ENCODE measurements at regions not wholly inside any gene's neighbourhood (a gene's known extent, or its start where the extent isn't known, plus 50 kb on each side); places are given as distances from the start of the nearest gene placed in this dataset.

DNA sequence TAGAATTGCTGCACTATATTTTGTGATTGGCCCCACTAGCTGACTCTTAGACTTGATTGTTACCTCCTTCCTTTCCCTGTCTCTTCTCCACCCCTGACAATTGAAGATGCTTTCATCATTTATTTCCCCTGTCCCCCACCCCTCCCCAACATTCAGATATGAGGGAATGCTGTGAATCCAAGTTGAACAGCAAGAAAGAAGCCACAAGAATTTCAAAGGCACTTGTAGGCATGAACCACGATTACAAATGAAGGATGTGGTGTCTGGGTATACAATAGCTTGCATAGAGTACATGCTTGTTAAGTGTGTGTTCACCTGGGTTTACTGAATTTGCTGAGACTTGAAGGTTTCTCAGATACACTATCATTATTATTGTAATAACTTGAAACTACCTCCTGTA, 78.3 kb upstream of the TRIO start:
- WGBS, 2 donors (ENCODE audit: low coverage in 1 of 2): 29% methylated on average over 1 of the region's 1 CpG; no CpG with 5 or more reads in 1 of the 2 donors
- H3K27me3 ChIP-seq: no peaks in the 10 kb centered on the region
- no peaks in the 10 kb centered on the region for H3K9me3 ChIP-seq
- H3K4me3 ChIP-seq: no peak overlapping the region
- no peak for ATAC-seq
- no peak overlapping the region for H3K27ac ChIP-seq
- TF ChIP-seq POLR2A (IDR thresholded peaks at IDR 0.05): no peak
- no peak for TF ChIP-seq EP300 (IDR thresholded peaks at IDR 0.05)
- TF ChIP-seq, protein P1, sequence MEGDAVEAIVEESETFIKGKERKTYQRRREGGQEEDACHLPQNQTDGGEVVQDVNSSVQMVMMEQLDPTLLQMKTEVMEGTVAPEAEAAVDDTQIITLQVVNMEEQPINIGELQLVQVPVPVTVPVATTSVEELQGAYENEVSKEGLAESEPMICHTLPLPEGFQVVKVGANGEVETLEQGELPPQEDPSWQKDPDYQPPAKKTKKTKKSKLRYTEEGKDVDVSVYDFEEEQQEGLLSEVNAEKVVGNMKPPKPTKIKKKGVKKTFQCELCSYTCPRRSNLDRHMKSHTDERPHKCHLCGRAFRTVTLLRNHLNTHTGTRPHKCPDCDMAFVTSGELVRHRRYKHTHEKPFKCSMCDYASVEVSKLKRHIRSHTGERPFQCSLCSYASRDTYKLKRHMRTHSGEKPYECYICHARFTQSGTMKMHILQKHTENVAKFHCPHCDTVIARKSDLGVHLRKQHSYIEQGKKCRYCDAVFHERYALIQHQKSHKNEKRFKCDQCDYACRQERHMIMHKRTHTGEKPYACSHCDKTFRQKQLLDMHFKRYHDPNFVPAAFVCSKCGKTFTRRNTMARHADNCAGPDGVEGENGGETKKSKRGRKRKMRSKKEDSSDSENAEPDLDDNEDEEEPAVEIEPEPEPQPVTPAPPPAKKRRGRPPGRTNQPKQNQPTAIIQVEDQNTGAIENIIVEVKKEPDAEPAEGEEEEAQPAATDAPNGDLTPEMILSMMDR (IDR thresholded peaks at IDR 0.05): no peak
- no peak for TF ChIP-seq POLR2AphosphoS5 (IDR thresholded peaks at IDR 0.05)
- no peaks in the 10 kb centered on the region for H3K36me3 ChIP-seq
- H3K4me1 ChIP-seq: no peaks in the 10 kb centered on the region

DNA sequence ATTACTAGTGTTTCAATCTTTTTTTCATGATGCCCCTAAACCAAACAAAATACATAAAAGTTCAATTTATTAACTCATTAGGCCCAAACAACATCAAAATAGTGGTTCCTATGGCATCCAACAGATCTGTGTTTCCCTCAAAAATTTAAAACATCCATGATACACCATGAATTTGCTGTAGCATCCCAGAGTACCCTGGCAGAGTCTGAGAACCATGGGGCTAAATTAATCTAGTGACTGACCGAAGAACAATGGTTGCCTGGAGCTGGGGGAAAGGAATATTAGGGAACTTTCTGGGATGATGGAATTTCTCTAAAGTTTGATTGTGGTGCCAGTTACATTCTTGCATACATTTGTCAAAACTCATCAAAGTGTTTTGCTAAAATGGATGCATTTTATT, 79.5 kb upstream of the TRIO start:
- no peaks in the 10 kb centered on the region for H3K27me3 ChIP-seq
- ATAC-seq: no peak
- 75 to 88% methylated on average over 1 of the region's 1 CpG for WGBS, 2 donors (ENCODE audit: low coverage in 1 of 2)
- no peaks in the 10 kb centered on the region for H3K4me1 ChIP-seq
- no peak overlapping the region for H3K4me3 ChIP-seq
- H3K27ac ChIP-seq: no peak overlapping the region
- H3K36me3 ChIP-seq: no peaks in the 10 kb centered on the region
- H3K9me3 ChIP-seq: no peaks in the 10 kb centered on the region
- TF ChIP-seq, protein P1 (IDR thresholded peaks at IDR 0.05): no peak
- TF ChIP-seq POLR2A (IDR thresholded peaks at IDR 0.05): no peak
- no peak for TF ChIP-seq POLR2AphosphoS5 (IDR thresholded peaks at IDR 0.05)
- TF ChIP-seq EP300 (IDR thresholded peaks at IDR 0.05): no peak

DNA sequence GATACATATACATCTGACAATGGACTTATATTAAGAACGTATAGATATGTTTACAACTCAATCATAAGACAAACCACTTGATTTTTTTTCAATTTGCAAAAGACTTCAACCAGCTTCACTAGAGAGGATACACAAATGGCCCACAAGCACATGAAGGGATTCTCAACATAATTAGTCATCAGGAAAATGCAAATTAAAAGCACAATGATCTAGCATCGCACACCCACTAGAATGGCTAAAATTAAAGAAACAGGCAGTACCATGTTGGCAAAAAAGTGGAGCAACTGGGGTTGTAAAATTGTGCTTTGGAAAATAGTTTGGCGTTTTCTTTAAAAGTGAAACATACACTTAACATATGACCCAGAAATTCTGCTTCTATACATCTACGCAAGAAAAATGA, 80.0 kb upstream of the TRIO start:
- no peak overlapping the region for H3K4me3 ChIP-seq
- no peaks in the 10 kb centered on the region for H3K36me3 ChIP-seq
- TF ChIP-seq POLR2AphosphoS5 (IDR thresholded peaks at IDR 0.05) (no peak), EP300 (IDR thresholded peaks at IDR 0.05) (no peak)
- TF ChIP-seq, protein P1 (IDR thresholded peaks at IDR 0.05): no peak
- no peak overlapping the region for H3K27ac ChIP-seq
- H3K27me3 ChIP-seq: no peaks in the 10 kb centered on the region
- ATAC-seq: no peak
- no peaks in the 10 kb centered on the region for H3K4me1 ChIP-seq
- H3K9me3 ChIP-seq: no peaks in the 10 kb centered on the region
- WGBS, 2 donors (ENCODE audit: low coverage in 1 of 2): 79 to 83% methylated on average over 4 of the region's 4 CpGs

DNA sequence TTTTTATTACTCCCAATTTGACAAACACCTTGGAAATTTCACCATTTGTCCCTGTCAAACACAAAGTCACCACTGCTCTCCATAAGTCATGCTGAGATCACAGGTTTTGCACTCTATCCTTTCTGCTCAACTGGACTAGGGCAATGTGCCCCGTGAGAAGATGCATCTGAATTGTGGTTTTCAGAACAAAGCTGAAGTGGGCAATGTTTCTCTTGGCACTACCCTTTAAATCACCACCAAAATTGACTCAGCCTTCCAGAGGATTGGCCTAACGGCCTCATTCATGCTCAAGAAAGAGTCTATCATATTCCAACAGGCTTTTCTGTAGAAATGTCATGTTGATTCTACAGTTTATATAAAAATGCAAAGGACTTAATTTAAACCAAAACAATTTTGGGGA, 81.0 kb upstream of the TRIO start:
- Histone ChIP-seq H3K9me3 (no peaks in the 10 kb centered on the region), H3K27me3 (no peaks in the 10 kb centered on the region), H3K36me3 (no peaks in the 10 kb centered on the region), H3K4me1 (no peaks in the 10 kb centered on the region), H3K27ac (no peak overlapping the region), H3K4me3 (no peak overlapping the region)
- WGBS, 2 donors (ENCODE audit: low coverage in 1 of 2): 89% methylated on average over 2 of the region's 2 CpGs; no CpG with 5 or more reads in 1 of the 2 donors
- ATAC-seq: no peak
- TF ChIP-seq EP300 (IDR thresholded peaks at IDR 0.05) (no peak), POLR2AphosphoS5 (IDR thresholded peaks at IDR 0.05) (no peak), POLR2A (IDR thresholded peaks at IDR 0.05) (no peak)
- TF ChIP-seq, protein P1 (IDR thresholded peaks at IDR 0.05): no peak

DNA sequence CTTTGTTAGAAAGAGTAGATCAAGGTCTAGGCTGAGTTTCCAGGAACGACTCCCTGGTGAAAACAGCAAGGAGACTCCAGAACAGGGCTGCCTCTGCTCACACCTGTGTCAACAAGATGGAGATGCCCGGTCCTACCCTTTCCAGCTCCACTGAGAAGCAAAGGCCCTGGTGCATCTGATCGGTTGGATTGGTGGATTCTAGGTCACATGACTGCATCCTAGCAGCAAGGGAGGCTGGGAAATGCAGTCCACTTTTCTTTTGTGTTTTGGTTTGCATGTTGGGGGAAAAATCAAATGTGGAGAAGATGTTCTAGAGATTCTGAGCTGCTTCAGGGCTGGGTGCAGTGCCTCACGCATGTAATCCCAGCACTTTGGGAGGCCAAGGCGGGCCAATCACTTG, 82.0 kb upstream of the TRIO start:
- H3K36me3 ChIP-seq: no peaks in the 10 kb centered on the region
- no peaks in the 10 kb centered on the region for H3K27me3 ChIP-seq
- H3K27ac ChIP-seq: no peak overlapping the region
- TF ChIP-seq, protein P1 (IDR thresholded peaks at IDR 0.05): no peak
- no peak for TF ChIP-seq POLR2AphosphoS5 (IDR thresholded peaks at IDR 0.05)
- TF ChIP-seq POLR2A (IDR thresholded peaks at IDR 0.05): no peak
- TF ChIP-seq EP300 (IDR thresholded peaks at IDR 0.05): no peak
- WGBS, 2 donors (ENCODE audit: low coverage in 1 of 2): 97 to 100% methylated on average over 2 to 4 of the region's 5 CpGs
- no peaks in the 10 kb centered on the region for H3K4me1 ChIP-seq
- no peak overlapping the region for H3K4me3 ChIP-seq
- no peak for ATAC-seq
- no peaks in the 10 kb centered on the region for H3K9me3 ChIP-seq
